Renal pelvis (tissue), 1 donor: ENCODE measurements at regions not wholly inside any gene's neighbourhood (a gene's known extent, or its start where the extent isn't known, plus 50 kb on each side); places are given as distances from the start of the nearest gene placed in this dataset.
"Not testable (repeated sequence)": the region's sequence is repeated elsewhere in the genome, so short reads cannot be mapped to it uniquely, and the experiment has no call there.

ENCODE experiments used
- DNase-seq: peaks from one replicate; pipeline ENCODE4 v3.0.0-alpha.2; 2013

- no peak for DNase-seq
Observed at GRCh38 chr6:37580176-37580955, 80.7 kb upstream of the CCDC167 start.

- no peak for DNase-seq
Observed at GRCh38 chr6:37579444-37580067, 79.9 kb upstream of the CCDC167 start.

GRCh38 chr6:37578104-37578503, 78.4 kb upstream of the CCDC167 start:
- no peak for DNase-seq

GRCh38 chr6:37576336-37576737, 76.6 kb upstream of the CCDC167 start:
- no peak for DNase-seq

GRCh38 chr6:37575221-37575620, 75.5 kb upstream of the CCDC167 start:
- no peak for DNase-seq

GRCh38 chr6:37572334-37572733, 72.6 kb upstream of the CCDC167 start:
- no peak for DNase-seq

GRCh38 chr6:37570482-37571133, 70.9 kb upstream of the CCDC167 start:
- no peak for DNase-seq

GRCh38 chr6:37569743-37570481, 70.2 kb upstream of the CCDC167 start:
- DNase-seq = no peak

- DNase-seq = no peak
Observed at GRCh38 chr6:37569317-37569716, 69.6 kb upstream of the CCDC167 start.

GRCh38 chr6:37566950-37567349, 67.3 kb upstream of the CCDC167 start:
- DNase-seq = no peak

- no peak for DNase-seq
Observed at GRCh38 chr6:37566111-37566949, 66.6 kb upstream of the CCDC167 start.

- DNase-seq = no peak
Observed at GRCh38 chr6:37565267-37566110, 65.8 kb upstream of the CCDC167 start.

GRCh38 chr6:37562926-37563288, 63.2 kb upstream of the CCDC167 start:
- not testable (repeated sequence) for DNase-seq

- no peak for DNase-seq
Observed at GRCh38 chr6:37561361-37561760, 61.7 kb upstream of the CCDC167 start.

- no peak for DNase-seq
Observed at GRCh38 chr6:37560737-37561103, 61.0 kb upstream of the CCDC167 start.

- DNase-seq = no peak
Observed at GRCh38 chr6:37559501-37559900, 59.8 kb upstream of the CCDC167 start.

GRCh38 chr6:37559050-37559449, 59.4 kb upstream of the CCDC167 start:
- DNase-seq = no peak

- no peak for DNase-seq
Observed at GRCh38 chr6:37558646-37559045, 59.0 kb upstream of the CCDC167 start.

GRCh38 chr6:37558168-37558567, 58.5 kb upstream of the CCDC167 start:
- no peak for DNase-seq

- no peak for DNase-seq
Observed at GRCh38 chr6:37557645-37558114, 58.0 kb upstream of the CCDC167 start.
